ENCODE measurements at regions not wholly inside any gene's neighbourhood (a gene's known extent, or its start where the extent isn't known, plus 50 kb on each side); places are given as distances from the start of the nearest gene placed in this dataset.

DNA sequence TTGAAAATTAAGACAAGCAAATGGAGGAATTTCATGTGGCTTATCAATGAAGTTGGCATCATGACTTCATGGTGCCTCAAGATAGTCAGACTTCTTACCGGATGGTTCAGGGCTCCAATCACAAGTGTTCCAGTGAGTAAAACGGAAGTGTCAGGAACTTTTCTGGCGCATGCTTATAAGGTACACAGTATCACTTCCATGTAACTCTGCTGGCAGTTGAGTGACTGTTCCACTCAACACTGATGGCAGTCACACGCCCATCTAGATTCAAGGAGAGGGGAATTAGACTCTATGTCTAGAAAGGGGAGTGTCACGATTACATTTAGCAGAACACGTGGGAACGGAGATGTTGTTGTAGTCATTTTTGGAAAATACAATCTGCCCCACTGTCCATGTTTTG, 114.3 kb downstream of the KCTD15 start:
- H3K27me3 Mint-ChIP-seq (ENCODE audit: low read depth in 3 of 3), result peaks cover 25 to 45% (median 29%) of the 10 kb centered on the region in 3 donors
- no peak overlapping the region for H2AFZ ChIP-seq (ENCODE audit: insufficient read depth, low read depth, low read length, poor library complexity, severe bottlenecking)
- no peak overlapping the region for H3K9ac ChIP-seq (ENCODE audit: insufficient read depth, low read length, poor library complexity, severe bottlenecking)
- peaks cover 22 to 25% of the 10 kb centered on the region in 2 donors for H3K27me3 ChIP-seq (ENCODE audit: control insufficient read depth in 2 of 2, insufficient read depth in 2 of 2, low read length in 2 of 2)
- H3K36me3 Mint-ChIP-seq, result no peaks in the 10 kb centered on the region
- no peak overlapping the region for H3K4me2 ChIP-seq (replicated peaks; ENCODE audit: extremely low read depth, low read length, poor library complexity, severe bottlenecking)
- no peaks in the 10 kb centered on the region for H3K4me1 Mint-ChIP-seq
- no peaks in the 10 kb centered on the region for H4K20me1 ChIP-seq (ENCODE audit: insufficient read depth, low read length)
- TF ChIP-seq, protein P1, sequence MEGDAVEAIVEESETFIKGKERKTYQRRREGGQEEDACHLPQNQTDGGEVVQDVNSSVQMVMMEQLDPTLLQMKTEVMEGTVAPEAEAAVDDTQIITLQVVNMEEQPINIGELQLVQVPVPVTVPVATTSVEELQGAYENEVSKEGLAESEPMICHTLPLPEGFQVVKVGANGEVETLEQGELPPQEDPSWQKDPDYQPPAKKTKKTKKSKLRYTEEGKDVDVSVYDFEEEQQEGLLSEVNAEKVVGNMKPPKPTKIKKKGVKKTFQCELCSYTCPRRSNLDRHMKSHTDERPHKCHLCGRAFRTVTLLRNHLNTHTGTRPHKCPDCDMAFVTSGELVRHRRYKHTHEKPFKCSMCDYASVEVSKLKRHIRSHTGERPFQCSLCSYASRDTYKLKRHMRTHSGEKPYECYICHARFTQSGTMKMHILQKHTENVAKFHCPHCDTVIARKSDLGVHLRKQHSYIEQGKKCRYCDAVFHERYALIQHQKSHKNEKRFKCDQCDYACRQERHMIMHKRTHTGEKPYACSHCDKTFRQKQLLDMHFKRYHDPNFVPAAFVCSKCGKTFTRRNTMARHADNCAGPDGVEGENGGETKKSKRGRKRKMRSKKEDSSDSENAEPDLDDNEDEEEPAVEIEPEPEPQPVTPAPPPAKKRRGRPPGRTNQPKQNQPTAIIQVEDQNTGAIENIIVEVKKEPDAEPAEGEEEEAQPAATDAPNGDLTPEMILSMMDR (IDR thresholded peaks at IDR 0.05), result no peak
- no peaks in the 10 kb centered on the region for H3K4me1 ChIP-seq (ENCODE audit: control insufficient read depth in 1 of 2, insufficient read depth in 2 of 2, low read length in 2 of 2)
- H3K4me3 ChIP-seq (replicated peaks in 1 of 3; ENCODE audit: low read depth in 2 of 3, low read length in 3 of 3), result no peak overlapping the region
- WGBS (ENCODE audit: insufficient coverage), result 100% methylated on average over 4 of the region's 7 CpGs
- H3K79me2 ChIP-seq (ENCODE audit: insufficient read depth, low read length), result no peaks in the 10 kb centered on the region
- H3K4me3 Mint-ChIP-seq, result no peak overlapping the region
- H3K9me3 Mint-ChIP-seq, result peaks cover 0 to 5% (median 3%) of the 10 kb centered on the region in 7 donors
- intact Hi-C loops (cut with micrococcal nuclease), result no loop called here
- peaks cover 0 to 4% of the 10 kb centered on the region in 2 donors for H3K9me3 ChIP-seq (replicated peaks in 1 of 2; ENCODE audit: control insufficient read depth in 1 of 2, insufficient read depth in 1 of 2, low read length in 2 of 2)
- no peak for DNase-seq
- no peak overlapping the region for H3K27ac ChIP-seq (ENCODE audit: low read depth in 1 of 2, low read length in 2 of 2)
- no peak overlapping the region for H3K27ac Mint-ChIP-seq
- H3K36me3 ChIP-seq (replicated peaks in 1 of 2; ENCODE audit: control insufficient read depth in 1 of 2, insufficient read depth in 2 of 2, low read length in 2 of 2), result no peaks in the 10 kb centered on the region

DNA sequence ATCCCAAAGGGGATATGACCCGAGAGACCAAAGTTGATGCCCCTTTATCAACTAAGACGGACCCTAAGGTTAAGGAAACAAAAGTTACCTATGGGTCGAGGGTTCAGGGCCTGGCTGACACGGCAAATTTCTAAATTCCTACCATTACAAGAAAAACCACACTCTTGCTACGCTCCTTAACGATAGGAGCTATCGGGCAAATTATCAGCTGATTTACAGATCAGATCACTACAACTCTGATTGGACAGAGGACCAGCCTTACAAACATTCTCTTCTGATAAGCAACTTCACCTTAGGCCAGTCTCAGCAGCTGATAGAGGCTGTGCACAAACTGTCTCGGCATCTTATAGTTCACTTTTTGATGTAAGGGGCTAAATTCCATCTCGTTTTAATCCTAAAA, 117.9 kb downstream of the KCTD15 start:
- Histone ChIP-seq H3K27ac (ENCODE audit: low read depth in 1 of 2, low read length in 2 of 2) (no peak overlapping the region), H3K4me1 (ENCODE audit: control insufficient read depth in 1 of 2, insufficient read depth in 2 of 2, low read length in 2 of 2) (no peaks in the 10 kb centered on the region), H2AFZ (ENCODE audit: insufficient read depth, low read depth, low read length, poor library complexity, severe bottlenecking) (no peak overlapping the region), H4K20me1 (ENCODE audit: insufficient read depth, low read length) (no peaks in the 10 kb centered on the region), H3K27me3 (ENCODE audit: control insufficient read depth in 2 of 2, insufficient read depth in 2 of 2, low read length in 2 of 2) (no peaks in the 10 kb centered on the region), H3K79me2 (ENCODE audit: insufficient read depth, low read length) (no peaks in the 10 kb centered on the region), H3K4me2 (replicated peaks; ENCODE audit: extremely low read depth, low read length, poor library complexity, severe bottlenecking) (no peak overlapping the region), H3K9ac (ENCODE audit: insufficient read depth, low read length, poor library complexity, severe bottlenecking) (no peak overlapping the region), H3K9me3 (replicated peaks in 1 of 2; ENCODE audit: control insufficient read depth in 1 of 2, insufficient read depth in 1 of 2, low read length in 2 of 2) (no peaks in the 10 kb centered on the region), H3K4me3 (replicated peaks in 1 of 3; ENCODE audit: low read depth in 2 of 3, low read length in 3 of 3) (no peak overlapping the region), H3K36me3 (replicated peaks in 1 of 2; ENCODE audit: control insufficient read depth in 1 of 2, insufficient read depth in 2 of 2, low read length in 2 of 2) (no peaks in the 10 kb centered on the region)
- WGBS (ENCODE audit: insufficient coverage), result 91% methylated on average over 6 of the region's 9 CpGs
- TF ChIP-seq, protein P1 (IDR thresholded peaks at IDR 0.05), result no peak
- peaks cover 2 to 25% (median 8%) of the 10 kb centered on the region in 3 donors for H3K27me3 Mint-ChIP-seq (ENCODE audit: low read depth in 3 of 3)
- intact Hi-C loops (cut with micrococcal nuclease), result no loop called here
- no peak overlapping the region for H3K27ac Mint-ChIP-seq
- H3K36me3 Mint-ChIP-seq, result no peaks in the 10 kb centered on the region
- H3K4me1 Mint-ChIP-seq, result no peaks in the 10 kb centered on the region
- DNase-seq, result no peak
- peaks cover 0 to 5% (median 0%) of the 10 kb centered on the region in 7 donors for H3K9me3 Mint-ChIP-seq
- no peak overlapping the region for H3K4me3 Mint-ChIP-seq
